Caki2 (cell line): ENCODE measurements at regions not wholly inside any gene's neighbourhood (a gene's known extent, or its start where the extent isn't known, plus 50 kb on each side); places are given as distances from the start of the nearest gene placed in this dataset.
"Not testable (repeated sequence)": the region's sequence is repeated elsewhere in the genome, so short reads cannot be mapped to it uniquely, and the experiment has no call there.

Experiments used
- DNase-seq: peaks from one replicate; pipeline ENCODE4 v3.0.0-alpha.2; 2015; ENCODE audit warnings: low read depth
- in situ Hi-C: cut with HindIII; loops from 2 replicates; pipeline ENCODE4 v1.10.0; 2016; ENCODE audit warnings: low sequenced_read_pairs, low pct_unique_long_range_greater_than_20kb, mixed read lengths

GRCh38 chr3:5554245-5554747 lies 366.8 kb downstream of the EDEM1 start:
- in situ Hi-C loops = no loop called here
- no peak for DNase-seq

DNA sequence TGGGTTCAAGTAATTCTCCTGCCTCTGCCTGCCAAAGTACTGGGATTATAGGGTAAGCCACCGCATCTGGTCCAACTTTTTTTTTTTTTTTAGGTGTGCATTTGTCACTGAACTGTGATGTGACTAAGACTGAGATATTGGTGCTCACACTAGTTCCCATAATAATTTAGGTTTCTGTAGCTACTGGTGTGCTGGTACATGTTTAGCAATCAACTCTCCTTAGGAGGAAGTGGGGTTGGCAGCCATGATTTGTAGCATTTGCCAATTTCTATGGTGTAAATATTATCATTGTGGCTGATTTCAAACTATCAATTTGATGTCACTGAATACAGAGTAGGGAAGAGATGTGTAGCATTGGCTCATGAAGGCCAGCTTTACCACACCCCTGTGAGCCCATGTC lies 372.7 kb downstream of the EDEM1 start:
- DNase-seq = no peak
- in situ Hi-C loops = no loop called here

DNA sequence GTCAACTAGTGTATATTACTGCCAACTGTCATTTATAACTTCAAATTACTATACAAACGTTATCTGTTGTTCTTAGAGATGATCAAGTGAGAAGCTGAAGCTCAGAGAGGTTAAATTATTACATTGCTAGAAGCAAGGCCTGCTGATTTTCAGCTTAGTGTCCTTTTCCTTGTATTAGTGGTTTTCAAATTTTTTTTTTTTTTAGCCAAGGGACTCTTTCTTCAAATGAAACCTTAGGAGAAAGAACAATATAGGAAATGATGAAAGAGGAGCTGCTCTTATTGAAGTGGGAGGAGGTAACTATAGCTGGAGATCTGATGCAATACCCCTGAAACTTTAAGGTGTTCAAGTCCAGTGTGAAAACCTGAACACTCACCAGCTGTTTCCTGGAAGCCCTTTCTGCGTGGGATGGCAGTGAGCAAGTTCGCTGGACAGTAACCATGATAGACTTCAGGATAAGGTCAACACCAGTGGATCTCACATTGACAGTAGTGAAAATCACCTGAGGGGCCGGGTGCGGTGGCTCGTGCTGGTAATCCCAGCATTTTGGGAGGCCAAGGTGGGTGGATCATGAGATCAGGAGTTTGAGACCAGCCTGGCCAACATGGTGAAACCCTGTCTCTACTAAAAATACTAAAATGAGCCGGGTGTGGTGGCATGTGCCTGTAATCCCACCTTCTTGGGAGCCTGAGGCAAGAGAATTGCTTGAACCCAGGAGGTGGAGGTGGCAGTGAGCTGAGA lies 376.2 kb downstream of the EDEM1 start:
- DNase-seq = no peak
- in situ Hi-C loops = no loop called here

DNA sequence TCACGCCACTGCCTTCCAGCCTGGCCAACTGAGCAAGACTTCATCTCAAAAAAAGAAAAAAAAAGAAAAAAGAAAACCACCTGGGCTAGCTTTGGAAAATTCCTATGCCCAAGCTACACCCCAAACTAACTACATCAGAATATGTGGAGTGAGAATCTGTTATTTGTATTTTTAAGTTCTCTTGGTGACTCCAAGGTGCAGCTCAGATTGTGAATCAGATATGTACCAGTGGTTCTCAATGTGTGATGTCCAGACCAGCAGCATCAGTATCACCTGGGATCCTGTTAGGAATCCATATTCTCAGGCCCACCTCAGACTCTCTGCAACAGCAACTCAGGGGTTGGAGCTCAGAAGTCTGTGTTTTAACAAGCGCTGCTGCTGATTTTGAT lies 376.8 kb downstream of the EDEM1 start:
- no peak for DNase-seq
- in situ Hi-C loops = no loop called here

GRCh38 chr3:5565026-5565425 lies 377.5 kb downstream of the EDEM1 start:
- in situ Hi-C loops = no loop called here
- DNase-seq = no peak

DNA sequence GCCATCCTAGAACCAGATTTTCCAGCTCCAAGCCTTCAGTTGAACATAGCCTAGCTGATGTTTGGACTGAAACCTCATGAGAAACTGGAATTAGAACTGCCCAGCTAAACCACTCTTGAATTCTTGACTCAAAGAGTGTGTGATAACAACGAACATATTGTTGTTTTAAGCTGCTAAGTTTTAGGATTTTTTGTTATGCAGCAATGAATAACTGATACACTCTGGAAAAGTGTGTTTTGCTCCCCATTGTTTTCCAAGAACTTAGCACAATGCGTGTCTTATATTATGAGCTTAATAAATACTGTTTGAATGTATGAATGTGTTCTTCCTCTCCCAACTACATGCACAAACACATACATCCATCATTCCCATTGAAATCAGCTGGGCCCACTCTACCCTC lies 379.6 kb downstream of the EDEM1 start:
- in situ Hi-C loops = no loop called here
- no peak for DNase-seq

- in situ Hi-C loops = no loop called here
- DNase-seq = peak; percentile 1
Observed at GRCh38 chr3:5568451-5568850, 380.9 kb downstream of the EDEM1 start.

GRCh38 chr3:5569152-5569551 lies 381.6 kb downstream of the EDEM1 start:
- in situ Hi-C loops = no loop called here
- no peak for DNase-seq

- in situ Hi-C loops = no loop called here
- DNase-seq = no peak
Observed at GRCh38 chr3:5572168-5572567, 384.7 kb downstream of the EDEM1 start.

GRCh38 chr3:5576277-5577011 lies 388.9 kb downstream of the EDEM1 start:
- DNase-seq = no peak
- in situ Hi-C loops = no loop called here

GRCh38 chr3:5579139-5579602 lies 391.7 kb downstream of the EDEM1 start:
- no peak for DNase-seq
- in situ Hi-C loops = no loop called here

DNA sequence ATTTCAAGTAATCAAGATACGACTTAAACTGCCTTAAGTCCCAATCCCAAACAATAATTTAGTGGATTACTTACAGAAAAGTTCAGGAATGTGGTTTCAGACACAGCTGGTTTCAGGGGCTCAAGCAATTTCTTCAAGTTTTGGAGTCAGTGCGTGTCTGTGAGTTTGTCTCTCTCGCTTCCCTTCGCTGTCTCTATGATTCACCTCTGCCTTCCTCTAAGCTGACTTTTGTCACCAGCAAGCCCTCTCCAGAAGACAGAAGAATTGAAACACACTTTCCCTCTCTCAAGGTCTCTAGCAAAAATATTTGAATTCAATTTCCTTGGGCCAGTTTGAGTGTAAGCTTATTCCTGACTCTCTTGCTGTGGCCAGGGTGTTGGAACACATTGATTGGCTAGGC lies 392.4 kb downstream of the EDEM1 start:
- no peak for DNase-seq
- in situ Hi-C loops = no loop called here

DNA sequence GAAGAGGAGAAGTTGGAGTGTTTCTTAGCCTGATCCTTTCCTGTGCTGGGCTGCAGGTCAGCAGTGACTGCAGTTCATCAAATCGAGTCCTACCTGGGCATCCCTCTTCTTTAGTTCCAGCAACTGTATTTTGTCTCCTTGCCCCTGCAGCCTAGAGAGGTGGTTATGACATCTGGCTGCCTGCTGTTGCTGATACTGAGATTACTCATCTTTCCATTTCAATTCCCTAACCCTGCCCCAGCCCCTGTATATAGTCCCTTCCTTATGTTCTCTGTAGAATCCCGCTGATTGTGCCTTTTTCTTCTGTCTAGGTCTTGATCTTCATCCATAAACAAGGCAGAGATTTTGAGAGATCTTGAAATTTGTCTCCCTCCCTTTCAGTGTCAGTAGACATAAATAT lies 393.3 kb downstream of the EDEM1 start:
- in situ Hi-C loops = no loop called here
- DNase-seq = no peak

DNA sequence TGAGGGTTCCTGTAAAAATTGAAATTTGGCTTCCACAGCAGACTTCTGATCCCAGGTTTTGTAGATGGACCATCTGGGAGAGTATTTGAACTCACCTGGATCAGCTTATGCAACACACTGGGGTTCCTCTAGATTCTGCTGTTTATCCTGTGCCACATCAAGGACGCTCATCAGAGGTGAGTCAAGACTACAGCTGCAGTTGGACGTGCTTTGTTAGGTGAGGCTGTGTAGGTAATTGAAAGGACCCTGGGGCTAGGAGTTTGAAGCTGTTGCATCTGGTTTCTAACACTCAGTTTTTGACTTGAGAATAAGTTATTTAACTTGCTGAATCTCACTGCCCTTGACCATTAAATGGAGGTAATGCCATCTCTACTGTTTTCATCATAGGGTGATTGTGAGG lies 394.2 kb downstream of the EDEM1 start:
- no peak for DNase-seq
- in situ Hi-C loops = no loop called here

DNA sequence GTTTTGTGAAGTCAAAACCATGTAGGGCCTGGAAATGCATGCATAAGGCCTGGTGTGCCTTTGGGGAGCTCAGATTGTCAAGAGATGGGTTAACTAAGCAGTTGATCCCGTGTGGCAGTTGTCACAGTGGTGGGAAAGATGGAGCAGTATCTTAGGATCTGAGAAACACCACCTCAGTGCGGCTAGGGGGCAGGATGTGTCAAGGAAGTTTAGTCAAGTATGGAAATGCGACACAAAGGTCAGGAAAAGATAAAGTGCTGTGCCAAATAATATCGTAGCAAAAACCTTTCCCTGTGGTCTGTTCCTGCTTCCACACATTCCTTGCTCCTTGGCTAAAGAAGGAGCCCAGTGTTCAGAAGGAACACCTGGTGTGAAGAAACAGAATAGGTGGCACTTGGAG lies 396.4 kb downstream of the EDEM1 start:
- in situ Hi-C loops = no loop called here
- no peak for DNase-seq

DNA sequence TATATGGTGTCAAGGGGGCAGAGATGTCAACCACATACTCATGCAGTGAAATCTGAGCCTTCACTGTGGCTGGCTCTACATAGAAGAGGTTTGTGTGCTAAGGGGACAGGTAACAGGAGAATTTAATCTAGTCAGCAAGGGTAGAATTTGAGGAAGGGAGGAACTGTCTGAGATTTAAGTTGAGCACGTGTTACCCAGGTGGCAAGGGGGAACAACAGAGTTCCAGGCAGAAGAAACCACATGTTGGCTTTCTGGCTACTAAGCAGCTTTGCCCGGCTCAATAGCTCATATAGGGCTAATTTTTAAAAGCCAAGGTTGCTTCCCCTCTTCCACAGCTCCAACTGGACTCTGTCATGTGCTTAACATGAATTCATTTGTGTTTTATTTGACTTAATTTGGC lies 397.6 kb downstream of the EDEM1 start:
- no peak for DNase-seq
- in situ Hi-C loops = no loop called here

DNA sequence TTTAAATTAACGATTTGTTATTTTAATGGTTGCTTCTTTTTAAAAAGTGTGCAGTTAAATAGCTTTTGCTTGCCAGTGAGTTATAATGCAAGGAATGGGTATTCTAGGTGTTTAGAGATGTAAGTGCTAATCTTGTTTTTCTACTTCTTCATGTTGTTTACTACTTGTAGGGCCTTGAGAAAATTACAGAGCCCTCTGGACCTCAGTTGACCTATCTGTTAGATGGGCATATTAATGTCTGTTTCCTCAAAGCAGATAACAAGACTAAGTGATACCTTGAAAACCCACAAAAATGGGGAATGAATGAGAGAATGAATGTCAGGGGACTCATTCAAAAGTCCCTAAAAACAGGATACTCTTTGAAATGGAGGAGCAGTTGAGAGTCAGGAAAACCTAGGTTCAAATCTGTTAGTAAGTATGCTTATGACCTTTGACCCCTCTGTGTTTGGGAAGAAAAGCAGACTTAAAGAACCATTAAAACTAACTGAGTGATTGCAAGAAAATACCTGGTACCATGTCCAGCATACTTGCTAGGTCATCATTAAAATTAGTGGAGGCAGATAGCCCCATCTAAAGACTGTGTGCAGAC lies 419.5 kb downstream of the EDEM1 start:
- in situ Hi-C loops = no loop called here
- DNase-seq = no peak

- in situ Hi-C loops = no loop called here
- DNase-seq = no peak
Observed at GRCh38 chr3:5607581-5607980, 420.1 kb downstream of the EDEM1 start.

GRCh38 chr3:5608971-5609370 lies 421.5 kb downstream of the EDEM1 start:
- DNase-seq, in situ Hi-C loops: not testable (repeated sequence)
